Astrocyte of the spinal cord (primary cell): ENCODE measurements at regions not wholly inside any gene's neighbourhood (a gene's known extent, or its start where the extent isn't known, plus 50 kb on each side); places are given as distances from the start of the nearest gene placed in this dataset.

ENCODE experiments used
- DNase-seq: peaks from one replicate; pipeline ENCODE4 v3.0.0; 2011; ENCODE audit warnings: low read depth, low spot score
- H3K4me3 ChIP-seq: 2 replicates; pipeline ENCODE4 v1.5.1; 2011; ENCODE audit warnings: low read depth, mild to moderate bottlenecking, low read length, moderate library complexity
- in situ Hi-C: cut with HindIII; loops from 2 replicates; pipeline ENCODE4 v1.10.0; 2017; ENCODE audit warnings: low sequenced_read_pairs
- TF ChIP-seq, protein P1 (sequence below): IDR thresholded peaks from 2 replicates; pipeline ENCODE4 v1.5.1; 2012; ENCODE audit warnings: low read depth, mild to moderate bottlenecking, low read length, inconsistent platforms

DNA sequence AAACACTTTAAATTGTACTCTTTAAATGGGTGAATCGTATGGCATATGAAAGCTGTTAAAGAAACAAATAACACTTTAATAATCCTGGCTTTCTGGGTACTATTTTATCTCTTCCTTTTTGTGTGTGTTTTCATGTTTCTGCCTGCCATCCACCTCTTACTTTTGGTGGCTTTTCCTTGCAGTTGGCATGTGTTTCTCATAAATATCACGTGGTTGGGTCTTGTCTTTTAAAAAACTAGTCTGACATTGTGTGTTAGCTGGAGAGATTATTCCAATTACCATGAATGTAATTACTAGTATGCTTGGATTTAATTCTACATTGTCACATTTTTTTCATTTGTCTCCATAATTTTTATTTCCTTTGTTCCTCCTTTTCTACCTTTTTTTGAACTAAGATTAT lies 262.9 kb upstream of the B3GAT1 start:
- TF ChIP-seq, protein P1, sequence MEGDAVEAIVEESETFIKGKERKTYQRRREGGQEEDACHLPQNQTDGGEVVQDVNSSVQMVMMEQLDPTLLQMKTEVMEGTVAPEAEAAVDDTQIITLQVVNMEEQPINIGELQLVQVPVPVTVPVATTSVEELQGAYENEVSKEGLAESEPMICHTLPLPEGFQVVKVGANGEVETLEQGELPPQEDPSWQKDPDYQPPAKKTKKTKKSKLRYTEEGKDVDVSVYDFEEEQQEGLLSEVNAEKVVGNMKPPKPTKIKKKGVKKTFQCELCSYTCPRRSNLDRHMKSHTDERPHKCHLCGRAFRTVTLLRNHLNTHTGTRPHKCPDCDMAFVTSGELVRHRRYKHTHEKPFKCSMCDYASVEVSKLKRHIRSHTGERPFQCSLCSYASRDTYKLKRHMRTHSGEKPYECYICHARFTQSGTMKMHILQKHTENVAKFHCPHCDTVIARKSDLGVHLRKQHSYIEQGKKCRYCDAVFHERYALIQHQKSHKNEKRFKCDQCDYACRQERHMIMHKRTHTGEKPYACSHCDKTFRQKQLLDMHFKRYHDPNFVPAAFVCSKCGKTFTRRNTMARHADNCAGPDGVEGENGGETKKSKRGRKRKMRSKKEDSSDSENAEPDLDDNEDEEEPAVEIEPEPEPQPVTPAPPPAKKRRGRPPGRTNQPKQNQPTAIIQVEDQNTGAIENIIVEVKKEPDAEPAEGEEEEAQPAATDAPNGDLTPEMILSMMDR, result no peak
- in situ Hi-C loops, result no loop called here
- DNase-seq, result no peak
- no peak overlapping the region for H3K4me3 ChIP-seq

DNA sequence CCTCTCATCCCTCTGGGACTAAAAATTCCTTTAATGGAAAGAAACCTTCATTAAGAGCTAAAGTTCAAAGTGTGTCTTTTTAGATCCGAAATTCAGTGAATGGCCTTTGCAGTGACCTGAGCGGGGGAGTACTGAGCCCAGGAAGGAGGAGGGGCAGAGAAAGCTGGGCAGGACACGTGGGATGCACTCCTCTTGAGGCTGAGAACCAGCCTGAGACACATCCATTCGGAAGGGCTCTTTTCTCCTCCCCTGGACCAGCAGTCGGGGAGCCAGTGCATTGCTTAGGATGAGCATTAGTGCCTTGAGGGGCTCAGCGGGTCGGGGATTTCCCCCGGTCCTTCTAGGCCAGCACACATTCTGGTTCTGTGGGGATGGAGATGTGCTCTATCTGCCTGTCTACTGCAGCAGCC lies 258.9 kb upstream of the B3GAT1 start:
- no peak overlapping the region for H3K4me3 ChIP-seq

DNA sequence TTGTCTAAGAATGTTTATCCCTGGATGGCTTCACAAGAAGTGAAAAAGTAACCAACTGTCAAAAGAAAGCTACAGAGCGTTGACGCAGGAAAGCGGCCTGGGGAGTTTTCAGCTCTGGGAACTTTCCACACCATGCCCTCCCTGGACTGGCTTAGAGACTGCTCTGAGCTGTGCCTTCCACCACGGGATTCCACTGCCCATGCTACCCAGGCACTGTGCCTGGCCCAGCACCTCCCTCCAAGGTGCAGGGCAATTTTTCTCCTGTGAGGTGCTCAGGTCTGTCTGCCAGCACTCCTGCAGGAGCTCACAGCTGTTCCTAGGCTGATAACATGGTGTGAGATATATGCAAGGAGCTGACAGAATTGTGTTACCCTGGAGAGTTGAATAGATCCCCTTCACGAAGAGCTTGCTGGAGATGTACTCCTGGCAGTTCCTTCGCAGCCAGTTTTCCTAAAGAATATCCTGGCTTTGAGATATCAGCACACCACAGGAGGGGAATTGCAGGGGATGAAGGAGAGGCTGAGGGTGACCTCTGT lies 258.3 kb upstream of the B3GAT1 start:
- TF ChIP-seq, protein P1, result no peak

More for the DNA sequence above, 258.9 kb upstream of the B3GAT1 start:
- TF ChIP-seq, protein P1, result no peak
- in situ Hi-C loops, result no loop called here
- DNase-seq, result no peak

DNA sequence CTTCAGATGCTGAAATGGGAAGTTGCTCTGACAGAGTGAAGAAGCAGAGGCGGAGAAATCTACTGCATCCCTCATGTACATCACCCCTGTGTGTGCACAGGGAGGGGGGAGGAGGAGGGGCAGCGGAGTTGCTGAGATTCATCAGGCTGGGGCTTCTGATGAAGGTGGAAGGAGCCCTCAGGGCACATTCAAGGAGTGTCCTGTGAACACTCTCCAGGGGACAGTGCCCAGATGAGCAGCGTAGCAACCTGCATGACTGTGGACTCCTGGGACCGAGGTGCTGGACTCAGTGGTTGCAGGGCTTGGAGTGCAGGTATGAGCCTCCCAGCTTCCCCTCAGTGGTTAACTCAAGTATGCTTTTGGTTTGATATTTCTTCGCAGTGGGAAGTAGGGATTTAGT lies 257.8 kb upstream of the B3GAT1 start:
- TF ChIP-seq, protein P1, result no peak
- no peak for DNase-seq

More for the DNA sequence above, 258.3 kb upstream of the B3GAT1 start:
- in situ Hi-C loops, result no loop called here
- no peak overlapping the region for H3K4me3 ChIP-seq
- DNase-seq, result no peak

DNA sequence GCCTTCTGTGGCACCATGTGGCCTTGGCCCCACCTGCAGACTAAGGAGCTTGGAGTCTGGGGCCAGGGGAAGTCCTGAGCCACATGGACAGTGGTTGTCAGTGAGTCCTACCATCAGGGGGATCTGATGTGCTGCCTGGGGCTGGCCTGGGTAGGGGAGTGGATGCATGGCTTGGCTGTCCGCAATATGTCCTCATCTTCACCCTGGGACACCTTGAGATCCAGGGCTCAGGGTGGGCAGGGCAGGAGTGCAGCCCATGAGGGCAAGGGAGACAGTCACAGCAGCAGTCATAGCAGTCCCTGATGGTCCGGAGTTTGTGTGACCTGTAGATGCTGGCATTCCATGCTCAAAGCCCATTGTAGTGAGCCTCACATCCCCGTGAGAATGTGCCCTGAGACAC lies 256.8 kb upstream of the B3GAT1 start:
- H3K4me3 ChIP-seq, result no peak overlapping the region
- DNase-seq, result no peak
- in situ Hi-C loops, result no loop called here
- TF ChIP-seq, protein P1, result no peak

More for the DNA sequence above, 257.8 kb upstream of the B3GAT1 start:
- H3K4me3 ChIP-seq, result no peak overlapping the region
- in situ Hi-C loops, result no loop called here

DNA sequence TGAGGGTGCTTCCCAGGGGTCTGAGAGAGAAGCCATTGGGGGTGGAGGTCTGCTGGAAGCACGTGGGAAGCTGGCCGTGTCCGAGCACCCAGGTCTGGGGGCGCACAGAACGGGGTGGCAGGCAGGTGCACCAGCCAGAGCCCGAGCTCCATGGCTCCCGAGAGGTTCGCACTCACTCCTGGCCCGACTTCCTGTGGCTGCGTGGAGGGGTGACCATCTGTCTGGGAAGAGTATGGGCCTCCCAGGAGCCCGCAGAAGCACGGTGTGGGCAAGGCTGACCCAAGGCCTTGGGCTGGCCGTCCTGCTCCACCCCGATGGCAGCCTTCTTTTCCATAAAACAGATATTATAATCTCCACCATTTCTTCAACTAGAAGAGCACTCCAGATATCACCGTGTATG lies 256.0 kb upstream of the B3GAT1 start:
- no peak overlapping the region for H3K4me3 ChIP-seq
- DNase-seq, result no peak
- in situ Hi-C loops, result no loop called here
- TF ChIP-seq, protein P1, result no peak

DNA sequence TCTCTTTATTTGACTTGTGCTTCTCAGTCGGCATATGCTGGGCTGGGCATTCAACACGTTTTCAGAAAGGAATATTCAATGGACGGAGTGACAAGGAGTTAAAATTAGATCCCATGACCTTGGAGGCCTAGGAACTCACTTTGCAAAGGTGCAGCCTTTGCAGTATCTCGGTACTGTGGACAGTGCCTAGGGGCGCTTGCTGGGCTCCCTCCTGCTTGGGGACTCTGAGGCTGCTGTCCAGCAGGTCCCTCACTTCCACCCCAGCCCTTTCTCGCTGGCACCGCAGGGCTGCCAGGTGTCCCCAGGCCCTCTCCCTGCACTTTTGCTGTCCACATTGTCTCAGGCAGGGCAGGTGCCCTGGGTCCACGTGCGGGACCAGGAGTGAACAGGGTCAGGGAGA lies 255.5 kb upstream of the B3GAT1 start:
- DNase-seq, result no peak

More for the DNA sequence above, 255.5 kb upstream of the B3GAT1 start:
- in situ Hi-C loops, result no loop called here
- TF ChIP-seq, protein P1, result no peak
- H3K4me3 ChIP-seq, result no peak overlapping the region
